ENCODE measurements at regions not wholly inside any gene's neighbourhood (a gene's known extent, or its start where the extent isn't known, plus 50 kb on each side); places are given as distances from the start of the nearest gene placed in this dataset.

GRCh38 chr12:76259106-76259505, 89.1 kb downstream of the BBS10 start:
- no peak for DNase-seq (ENCODE audit: low read depth in 1 of 2, low spot score in 1 of 2)

DNA sequence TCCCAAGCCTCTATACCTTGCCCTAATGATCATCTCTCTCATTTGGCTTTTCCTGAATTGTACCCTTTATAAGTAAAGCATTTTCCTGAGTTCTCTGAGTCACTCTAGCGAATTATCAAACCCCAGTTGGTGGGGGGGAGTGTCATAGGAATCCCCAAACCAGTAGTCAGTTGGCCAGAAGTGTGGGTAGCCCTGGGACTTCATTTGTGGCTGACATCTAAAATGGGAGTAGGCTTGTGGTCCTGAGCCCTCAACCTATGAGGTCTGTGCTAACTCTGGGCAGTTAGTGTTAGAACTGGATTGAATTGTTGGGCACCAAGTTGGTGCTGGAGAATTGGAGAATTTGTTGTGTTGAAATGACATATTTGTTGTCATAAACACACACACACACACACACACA, 91.3 kb downstream of the BBS10 start:
- no peak for DNase-seq (ENCODE audit: low read depth in 1 of 2, low spot score in 1 of 2)

- no peak for DNase-seq (ENCODE audit: low read depth in 1 of 2, low spot score in 1 of 2)
Measured at GRCh38 chr12:76256321-76256720, 91.9 kb downstream of the BBS10 start.

GRCh38 chr12:76255692-76256091, 92.5 kb downstream of the BBS10 start:
- no peak for DNase-seq (ENCODE audit: low read depth in 1 of 2, low spot score in 1 of 2)

- no peak for DNase-seq (ENCODE audit: low read depth in 1 of 2, low spot score in 1 of 2)
Measured at GRCh38 chr12:76255281-76255680, 92.9 kb downstream of the BBS10 start.

GRCh38 chr12:76252031-76252430, 96.2 kb downstream of the BBS10 start:
- DNase-seq (ENCODE audit: low read depth in 1 of 2, low spot score in 1 of 2): no peak

GRCh38 chr12:76250256-76250655, 98.0 kb downstream of the BBS10 start:
- no peak for DNase-seq (ENCODE audit: low read depth in 1 of 2, low spot score in 1 of 2)

DNA sequence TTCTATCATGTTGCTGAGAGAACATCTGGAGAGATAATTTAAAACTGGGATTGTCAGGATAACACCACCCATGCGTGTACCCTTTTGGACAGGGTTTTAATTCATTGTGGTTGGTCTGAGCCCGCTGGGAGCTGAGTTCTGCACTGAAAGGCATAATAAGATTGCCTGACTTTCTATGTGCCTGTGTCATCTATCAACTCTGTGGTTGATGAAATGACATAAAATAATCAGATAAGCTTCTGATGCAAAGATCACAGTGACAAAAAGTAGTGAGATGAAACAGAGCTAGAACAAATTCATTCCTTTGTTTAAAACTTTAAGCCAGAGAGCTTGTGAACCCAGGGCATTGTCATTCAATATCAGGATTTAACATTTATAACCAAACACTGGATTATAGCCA, 98.7 kb downstream of the BBS10 start:
- DNase-seq (ENCODE audit: low read depth in 1 of 2, low spot score in 1 of 2): no peak

DNA sequence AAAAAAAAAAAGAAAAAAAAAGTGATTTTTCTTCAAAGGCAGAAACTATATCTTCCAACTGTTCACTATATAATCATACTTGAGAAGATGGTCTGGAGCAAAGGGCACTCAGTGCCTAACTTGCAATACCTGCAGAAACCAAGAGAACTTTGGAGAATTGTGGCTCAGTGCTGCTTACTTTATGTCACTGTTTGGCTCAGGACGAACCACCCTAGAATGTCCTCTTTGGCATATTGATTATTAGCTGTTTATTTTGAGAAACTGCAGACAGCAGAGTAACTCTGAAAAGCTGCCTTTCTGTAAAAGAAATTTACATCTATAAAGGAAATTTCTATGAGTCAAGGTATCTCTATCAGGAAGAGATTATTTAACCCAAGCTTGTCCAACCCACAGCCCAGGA, 100.2 kb downstream of the BBS10 start:
- no peak for DNase-seq (ENCODE audit: low read depth in 1 of 2, low spot score in 1 of 2)

GRCh38 chr12:76247026-76247646, 101.1 kb downstream of the BBS10 start:
- DNase-seq (ENCODE audit: low read depth in 1 of 2, low spot score in 1 of 2): no peak

GRCh38 chr12:76246611-76247010, 101.6 kb downstream of the BBS10 start:
- no peak for DNase-seq (ENCODE audit: low read depth in 1 of 2, low spot score in 1 of 2)

DNA sequence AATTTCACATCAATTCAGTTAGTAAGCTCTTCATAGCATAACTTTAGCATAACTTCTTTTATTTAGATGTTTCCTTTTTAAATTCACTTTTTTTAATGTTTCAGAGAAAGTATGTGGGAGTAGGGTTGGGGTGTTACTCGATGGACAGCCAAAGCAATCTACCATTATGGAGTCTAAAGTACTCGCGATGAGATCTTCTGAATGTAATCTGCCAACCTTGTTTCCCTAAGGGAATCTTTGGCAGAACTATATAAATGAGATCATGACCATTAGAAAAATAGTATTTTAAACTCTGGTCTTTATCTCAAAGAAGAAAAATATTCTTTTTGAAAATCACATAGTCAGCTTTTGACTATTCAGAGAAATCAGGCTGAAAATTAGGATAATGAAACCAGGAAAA, 103.9 kb downstream of the BBS10 start:
- no peak for DNase-seq (ENCODE audit: low read depth in 1 of 2, low spot score in 1 of 2)

GRCh38 chr12:76242813-76243550, 105.2 kb downstream of the BBS10 start:
- DNase-seq (ENCODE audit: low read depth in 1 of 2, low spot score in 1 of 2): no peak

GRCh38 chr12:76241371-76241770, 106.8 kb downstream of the BBS10 start:
- no peak for DNase-seq (ENCODE audit: low read depth in 1 of 2, low spot score in 1 of 2)

DNA sequence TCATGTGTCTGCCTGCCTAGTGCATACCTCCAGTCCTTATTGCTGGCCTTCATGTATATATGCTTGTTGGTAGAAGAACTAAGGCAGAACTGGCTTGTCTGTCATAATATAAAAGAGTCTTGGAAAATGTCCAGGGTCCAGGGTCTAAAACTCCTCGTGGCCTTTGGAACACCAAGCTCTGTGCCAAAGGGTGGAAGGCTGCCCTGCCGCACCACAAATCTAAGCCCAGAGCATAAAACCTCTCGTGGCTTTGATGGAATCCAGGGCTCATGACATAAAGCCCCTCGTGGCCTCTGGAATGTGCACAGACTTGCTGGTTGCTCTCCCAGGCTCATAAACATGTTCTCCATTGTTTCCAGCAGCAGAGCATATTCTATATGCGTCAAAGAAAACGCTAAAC, 107.9 kb downstream of the BBS10 start:
- DNase-seq (ENCODE audit: low read depth in 1 of 2, low spot score in 1 of 2): no peak

DNA sequence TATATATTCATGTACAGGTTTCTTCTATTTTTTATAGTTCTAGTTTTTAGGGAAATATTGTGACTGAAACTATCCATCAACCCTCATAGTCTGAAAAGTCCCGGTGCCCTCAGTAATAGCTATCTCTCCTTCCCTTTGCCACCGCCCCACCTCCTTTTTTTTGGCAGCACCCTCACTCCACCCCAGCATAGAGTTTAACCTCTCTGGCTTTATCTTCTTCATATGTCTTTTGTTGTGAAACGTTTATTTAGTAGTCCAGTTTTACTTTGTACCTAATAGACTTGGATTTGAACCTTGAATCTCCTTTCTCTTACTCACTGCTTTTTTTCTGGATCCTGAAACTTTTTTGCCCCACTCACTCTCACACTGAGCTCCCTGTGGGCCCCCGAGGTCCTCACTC, 109.5 kb downstream of the BBS10 start:
- DNase-seq (ENCODE audit: low read depth in 1 of 2, low spot score in 1 of 2): no peak

GRCh38 chr12:76237086-76237701, 111.0 kb downstream of the BBS10 start:
- no peak for DNase-seq (ENCODE audit: low read depth in 1 of 2, low spot score in 1 of 2)

DNA sequence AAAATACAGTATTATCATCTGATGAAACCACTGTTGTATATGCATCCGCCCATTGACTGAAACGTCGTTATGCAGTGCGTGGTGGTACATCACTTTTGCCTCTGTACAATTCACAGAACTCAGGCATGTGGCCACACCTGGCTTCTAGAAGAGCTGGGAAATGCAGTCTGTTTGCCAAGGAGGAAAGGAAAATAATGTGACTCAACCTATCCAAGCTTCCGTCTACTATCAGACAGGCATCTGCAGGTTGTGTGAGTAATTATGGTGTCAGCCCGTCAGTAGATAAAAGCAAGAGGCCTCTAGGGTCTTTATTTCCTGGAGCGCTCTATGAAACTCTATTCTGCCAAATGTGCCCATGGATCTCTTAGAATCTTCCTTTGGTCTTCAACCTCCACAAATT, 111.6 kb downstream of the BBS10 start:
- DNase-seq (ENCODE audit: low read depth in 1 of 2, low spot score in 1 of 2): no peak

GRCh38 chr12:76234741-76235140, 113.5 kb downstream of the BBS10 start:
- no peak for DNase-seq (ENCODE audit: low read depth in 1 of 2, low spot score in 1 of 2)

GRCh38 chr12:76232013-76232412, 116.2 kb downstream of the BBS10 start:
- no peak for DNase-seq (ENCODE audit: low read depth in 1 of 2, low spot score in 1 of 2)

DNA sequence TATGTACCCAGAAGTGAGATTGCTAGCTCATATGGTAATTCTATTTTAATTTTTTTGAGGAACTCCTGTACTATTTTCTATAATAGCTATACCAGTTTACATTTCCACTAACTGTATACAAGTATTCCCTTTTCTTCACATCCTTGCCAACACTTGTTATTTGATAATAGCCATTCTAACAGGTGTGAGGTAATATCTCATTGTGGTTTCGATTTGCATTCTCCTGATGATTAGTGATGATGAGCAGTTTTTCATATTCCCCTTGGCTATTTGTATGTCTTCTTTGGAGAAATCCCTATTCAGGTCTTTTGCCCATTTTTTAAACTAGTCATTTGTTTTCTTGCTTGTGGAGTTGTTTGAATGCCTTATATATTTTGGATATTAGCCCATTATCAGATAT, 121.3 kb downstream of the BBS10 start:
- no peak for DNase-seq (ENCODE audit: low read depth in 1 of 2, low spot score in 1 of 2)

DNA sequence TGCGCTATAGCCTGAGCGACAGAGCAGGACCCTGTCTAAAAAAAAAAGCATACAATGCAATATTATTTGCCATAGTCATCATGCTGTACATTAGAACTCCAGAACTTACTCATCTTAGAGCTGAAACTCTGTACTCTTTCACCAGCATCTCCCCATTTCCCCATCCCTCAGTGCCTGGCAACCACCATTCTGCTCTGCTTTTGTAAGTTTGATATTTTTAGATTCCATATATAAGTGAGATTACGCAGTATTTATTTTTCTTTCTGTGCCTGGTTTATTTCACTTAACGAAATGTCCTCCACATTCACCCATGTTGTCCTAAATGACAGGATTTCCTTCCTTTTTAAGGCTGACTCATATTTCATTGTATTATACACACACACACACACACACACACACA, 121.8 kb downstream of the BBS10 start:
- DNase-seq (ENCODE audit: low read depth in 1 of 2, low spot score in 1 of 2): no peak

DNA sequence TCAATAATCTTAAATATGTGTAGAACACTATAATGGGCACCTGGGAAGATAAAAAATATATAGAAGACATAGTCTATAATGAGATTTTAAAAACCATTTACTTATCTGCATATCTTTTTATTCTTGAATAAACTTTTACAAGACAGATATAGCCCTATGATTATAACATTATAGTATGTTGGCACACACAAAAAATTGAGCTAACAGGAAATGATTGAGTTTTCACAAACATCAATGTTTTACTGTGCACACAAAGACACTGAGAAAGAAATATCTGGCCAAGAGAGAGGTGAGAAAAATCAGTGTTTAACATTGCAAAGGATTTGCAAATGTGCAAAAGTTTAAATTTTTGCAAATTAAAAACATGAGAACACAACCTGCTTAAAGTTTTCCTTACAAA, 124.3 kb downstream of the BBS10 start:
- DNase-seq (ENCODE audit: low read depth in 1 of 2, low spot score in 1 of 2): no peak
